Heart right ventricle (tissue), 16 donors: ENCODE measurements at regions not wholly inside any gene's neighbourhood (a gene's known extent, or its start where the extent isn't known, plus 50 kb on each side); places are given as distances from the start of the nearest gene placed in this dataset.
A peak's percentile ranks its signal among the peaks of the same experiment; 100 is the strongest.

ENCODE experiments used
- ATAC-seq, 8 donors: fragments of 200-7000 bp; cut with Tn5 transposase; one replicate each; pipeline ENCODE4 v1.9.1; 2020; ENCODE audit warnings: mild to moderate bottlenecking in 8 of 8, moderate library complexity in 8 of 8, moderate number of reproducible peaks in 1 of 8
- DNase-seq, 2 donors: peaks; one replicate each; pipeline ENCODE4 v3.0.0-alpha.2; 2020
- H3K27ac ChIP-seq, 10 donors: fragments of 200-600 bp; sonication (generic) in 2 of 10; one replicate each; pipeline versions ENCODE4 v1.5.0 to v1.8.0; 2020 to 2022; ENCODE audit warnings: mild to moderate bottlenecking in 3 of 10
- H3K27me3 ChIP-seq, 7 donors: fragments of 200-600 bp; one replicate each; pipeline ENCODE4 v1.8.0; 2021 to 2022; ENCODE audit warnings: mild to moderate bottlenecking in 2 of 7
- H3K36me3 ChIP-seq, 9 donors: fragments of 200-600 bp; sonication (generic) in 1 of 9; one replicate each; pipeline versions ENCODE4 v1.5.0 to v1.8.0; 2020 to 2022; ENCODE audit warnings: mild to moderate bottlenecking in 2 of 9
- H3K4me1 ChIP-seq, 9 donors: fragments of 200-600 bp; sonication (generic) in 1 of 9; one replicate each; pipeline versions ENCODE4 v1.5.0 to v1.8.0; 2020 to 2022; ENCODE audit warnings: mild to moderate bottlenecking in 4 of 9
- H3K4me3 ChIP-seq, 10 donors: fragments of 200-600 bp; sonication (generic) in 2 of 10; one replicate each; pipeline versions ENCODE4 v1.5.0 to v1.8.0; 2020 to 2022; ENCODE audit warnings: mild to moderate bottlenecking in 7 of 10, moderate library complexity in 2 of 10
- H3K9me3 ChIP-seq, 11 donors: fragments of 200-600 bp in 10 of 11; sonication (generic) in 2 of 11; one replicate each; pipeline versions ENCODE4 v1.5.0 to v1.8.0; 2013 to 2022; ENCODE audit warnings: mild to moderate bottlenecking in 2 of 11, control low read depth in 1 of 11, moderate library complexity in 1 of 11
- CTCF ChIP-seq, 9 donors: fragments of 200-600 bp; sonication (generic) in 2 of 9; IDR thresholded peaks; one replicate each; pipeline versions ENCODE4 v1.5.0 to v1.8.0; 2021 to 2022; ENCODE audit warnings: antibody characterized with exemption in 9 of 9, mild to moderate bottlenecking in 5 of 9, moderate library complexity in 1 of 9
- WGBS, 2 donors: extraction: QIAGEN DNeasy Blood & Tissue Kit; methylation state at CpG; one replicate each; pipeline ENCODE4 v1.1.7; 2013; ENCODE audit warnings: inconsistent platforms in 1 of 2; 5-methylcytosine and 5-hydroxymethylcytosine counted together
- intact Hi-C, 10 donors: fragments of 100-400 bp; cut with DNase I; formaldehyde crosslinking; loops; one replicate each; pipeline versions ENCODE4 v1.11.1 to v1.14.2; 2022
- donor health status: Arrhythmogenic right ventricular cardiomyopathy.
- donor health status: ischemic (EF 13 %, LVEDD 7.1; RV severe dilation, severe dysfunction).
- donor health status: healthy with polysubstance abuse.
- donor health status: DM: no; HTN: yes; CAD: no.
- donor health status: DM: no; HTN: no; CAD: no.
- donor health status: ischemic (EF 25% LVEDD 6.9; RV normal size, moderate dysfunction).
- donor health status: ischemic (EF 25% LVEDD 5.7; RV mildly dilated, moderate dysfunction).
- donor health status: healthy.
- donor health status: DM: yes; HTN: yes; CAD: no.
- donor health status: Ischemic cardiomyopathy.
- donor health status: ischemic (EF 35%, LVEDD 5.7; RV mildly dilated, moderate dysfunction).
- donor health status: nonischemic (EF 11% LVEDD 7.7; RV severe dilation, severe dysfunction).
- donor health status: DM: yes; HTN: yes; CAD: no.
- donor health status: PGD.
- donor health status: ischemic (EF 29% LVEDD 5.4; RV normal size, mild dysfunction).
- donor health status: nonischemic (EF 23%, LVEDD 6.1; RV moderate dilation, normal function).

GRCh38 chr4:140809676-140810075, 53.5 kb upstream of the TBC1D9 start:
- Histone ChIP-seq H3K9me3 (no peaks in the 10 kb centered on the region), H3K36me3 (no peaks in the 10 kb centered on the region), H3K27ac (peak overlapping the region in 3 of 10 donors; percentile 19 to 45 (median 42)), H3K27me3 (no peaks in the 10 kb centered on the region), H3K4me3 (no peak overlapping the region), H3K4me1 (peaks cover 0 to 41% (median 12%) of the 10 kb centered on the region in 9 donors)
- peak in 5 of 8 donors; percentile 42 to 65 (median 51) for ATAC-seq
- no peak for TF ChIP-seq CTCF (IDR thresholded peaks at IDR 0.05)
- intact Hi-C loops: no loop called here
- DNase-seq: no peak
- 39 to 56% methylated on average over 6 of the region's 6 CpGs for WGBS, 2 donors

- H3K4me1 ChIP-seq: peaks cover 0 to 41% (median 12%) of the 10 kb centered on the region in 9 donors
- 75 to 76% methylated on average over 7 of the region's 7 CpGs for WGBS, 2 donors
These were observed 52.1 kb upstream of the TBC1D9 start for GRCh38 chr4:140808256-140808655.

GRCh38 chr4:140807491-140808252, 51.5 kb upstream of the TBC1D9 start:
- no peak for DNase-seq
- peak overlapping the region in 5 of 10 donors; percentile 5 to 70 (median 37) for H3K27ac ChIP-seq
- no peak overlapping the region for H3K4me3 ChIP-seq
- H3K4me1 ChIP-seq: peaks cover 0 to 41% (median 12%) of the 10 kb centered on the region in 9 donors
- H3K36me3 ChIP-seq: no peaks in the 10 kb centered on the region
- ATAC-seq: peak in 6 of 8 donors; percentile 35 to 77 (median 63)
- intact Hi-C loops: no loop called here
- TF ChIP-seq CTCF (IDR thresholded peaks at IDR 0.05): no peak
- H3K27me3 ChIP-seq: no peaks in the 10 kb centered on the region
- 58 to 72% methylated on average over 6 of the region's 6 CpGs for WGBS, 2 donors
- no peaks in the 10 kb centered on the region for H3K9me3 ChIP-seq

More at GRCh38 chr4:140808256-140808655, 52.1 kb upstream of the TBC1D9 start:
- H3K36me3 ChIP-seq: no peaks in the 10 kb centered on the region
- ATAC-seq (no peak), DNase-seq (no peak)
- intact Hi-C loops: no loop called here
- H3K27ac ChIP-seq: peak overlapping the region in 4 of 10 donors; percentile 5 to 39 (median 17)
- H3K9me3 ChIP-seq: no peaks in the 10 kb centered on the region
- H3K4me3 ChIP-seq: no peak overlapping the region
- no peak for TF ChIP-seq CTCF (IDR thresholded peaks at IDR 0.05)
- H3K27me3 ChIP-seq: no peaks in the 10 kb centered on the region

GRCh38 chr4:140806163-140806562, 50.0 kb upstream of the TBC1D9 start:
- DNase-seq (no peak), ATAC-seq (no peak)
- peaks cover 0 to 50% (median 12%) of the 10 kb centered on the region in 9 donors for H3K4me1 ChIP-seq
- no peaks in the 10 kb centered on the region for H3K36me3 ChIP-seq
- no peaks in the 10 kb centered on the region for H3K9me3 ChIP-seq
- TF ChIP-seq CTCF (IDR thresholded peaks at IDR 0.05): no peak
- H3K27me3 ChIP-seq: no peaks in the 10 kb centered on the region
- WGBS, 2 donors: 95 to 98% methylated on average over 4 of the region's 4 CpGs
- peak overlapping the region in 2 of 10 donors; percentile 38 to 51 for H3K27ac ChIP-seq
- intact Hi-C loops: no loop called here
- H3K4me3 ChIP-seq: no peak overlapping the region
